ENCODE measurements at regions not wholly inside any gene's neighbourhood (a gene's known extent, or its start where the extent isn't known, plus 50 kb on each side); places are given as distances from the start of the nearest gene placed in this dataset.

DNA sequence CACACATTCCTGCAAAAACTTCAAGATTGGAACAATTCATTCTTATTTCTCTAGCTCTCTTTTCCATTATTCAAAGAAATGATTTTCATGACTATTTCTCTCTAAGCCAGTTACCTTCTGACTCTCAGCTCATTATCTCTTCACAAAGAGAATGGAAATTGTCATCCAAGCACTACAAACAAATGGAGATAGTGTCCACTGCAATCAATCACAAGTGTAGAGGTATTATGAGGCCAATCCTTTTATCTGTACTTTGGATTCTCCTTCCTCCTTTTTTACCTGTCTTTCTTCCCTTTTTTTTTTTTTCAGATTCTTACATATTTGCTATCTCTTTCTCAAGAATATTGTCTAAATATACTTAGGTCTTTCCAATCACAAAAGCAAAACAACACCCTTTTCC is 497.7 kb upstream of the MEF2C start:
- no peak for TF ChIP-seq POLR2A (IDR thresholded peaks at IDR 0.05)
- TF ChIP-seq, protein P1, sequence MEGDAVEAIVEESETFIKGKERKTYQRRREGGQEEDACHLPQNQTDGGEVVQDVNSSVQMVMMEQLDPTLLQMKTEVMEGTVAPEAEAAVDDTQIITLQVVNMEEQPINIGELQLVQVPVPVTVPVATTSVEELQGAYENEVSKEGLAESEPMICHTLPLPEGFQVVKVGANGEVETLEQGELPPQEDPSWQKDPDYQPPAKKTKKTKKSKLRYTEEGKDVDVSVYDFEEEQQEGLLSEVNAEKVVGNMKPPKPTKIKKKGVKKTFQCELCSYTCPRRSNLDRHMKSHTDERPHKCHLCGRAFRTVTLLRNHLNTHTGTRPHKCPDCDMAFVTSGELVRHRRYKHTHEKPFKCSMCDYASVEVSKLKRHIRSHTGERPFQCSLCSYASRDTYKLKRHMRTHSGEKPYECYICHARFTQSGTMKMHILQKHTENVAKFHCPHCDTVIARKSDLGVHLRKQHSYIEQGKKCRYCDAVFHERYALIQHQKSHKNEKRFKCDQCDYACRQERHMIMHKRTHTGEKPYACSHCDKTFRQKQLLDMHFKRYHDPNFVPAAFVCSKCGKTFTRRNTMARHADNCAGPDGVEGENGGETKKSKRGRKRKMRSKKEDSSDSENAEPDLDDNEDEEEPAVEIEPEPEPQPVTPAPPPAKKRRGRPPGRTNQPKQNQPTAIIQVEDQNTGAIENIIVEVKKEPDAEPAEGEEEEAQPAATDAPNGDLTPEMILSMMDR (IDR thresholded peaks at IDR 0.05 in 8 of 11, conservative IDR thresholded peaks at IDR 0.05 in 3 of 11), result no peak

All from spleen (tissue), 7 donors.